BLaER1 treated with 17β-estradiol and CSF1 and Interleukin-3, amounts not matched to agents 10 nM and 100 nM (cell line): ENCODE measurements at regions not wholly inside any gene's neighbourhood (a gene's known extent, or its start where the extent isn't known, plus 50 kb on each side); places are given as distances from the start of the nearest gene placed in this dataset.
"Not testable (repeated sequence)": the region's sequence is repeated elsewhere in the genome, so short reads cannot be mapped to it uniquely, and the experiment has no call there.

Source experiments
- H3K27ac ChIP-seq, 11 experiments: shearing (Covaris generic); formaldehyde crosslinking; 2 replicates each; pipeline ENCODE4 v1.8.1; 2022
- H3K27me3 ChIP-seq, 11 experiments: shearing (Covaris generic); formaldehyde crosslinking; 2 replicates each; pipeline ENCODE4 v1.8.1; 2022
- H3K36me3 ChIP-seq, 11 experiments: shearing (Covaris generic); formaldehyde crosslinking; 2 replicates each; pipeline ENCODE4 v1.8.1; 2022
- H3K4me1 ChIP-seq, 10 experiments: shearing (Covaris generic); formaldehyde crosslinking; 2 replicates each; pipeline ENCODE4 v1.8.1; 2022
- H3K4me2 ChIP-seq, 11 experiments: shearing (Covaris generic); formaldehyde crosslinking; 2 replicates each; pipeline ENCODE4 v1.8.1; 2022
- H3K4me3 ChIP-seq, 10 experiments: shearing (Covaris generic); formaldehyde crosslinking; 2 replicates each; pipeline ENCODE4 v1.8.1; 2022
- H3K9ac ChIP-seq, 11 experiments: shearing (Covaris generic); formaldehyde crosslinking; 2 replicates each; pipeline ENCODE4 v1.8.1; 2022
- H3K9me3 ChIP-seq, 11 experiments: shearing (Covaris generic); formaldehyde crosslinking; replicated peaks in 1 of 11; 2 replicates each; pipeline ENCODE4 v1.8.1; 2022
- H4K20me1 ChIP-seq, 11 experiments: shearing (Covaris generic); formaldehyde crosslinking; 2 replicates each; pipeline ENCODE4 v1.8.1; 2022
- Cebpa-rat ChIP-seq, 11 experiments: shearing (Covaris generic); IDR thresholded peaks; 2 replicates each; pipeline ENCODE4 v1.8.1; 2022

DNA sequence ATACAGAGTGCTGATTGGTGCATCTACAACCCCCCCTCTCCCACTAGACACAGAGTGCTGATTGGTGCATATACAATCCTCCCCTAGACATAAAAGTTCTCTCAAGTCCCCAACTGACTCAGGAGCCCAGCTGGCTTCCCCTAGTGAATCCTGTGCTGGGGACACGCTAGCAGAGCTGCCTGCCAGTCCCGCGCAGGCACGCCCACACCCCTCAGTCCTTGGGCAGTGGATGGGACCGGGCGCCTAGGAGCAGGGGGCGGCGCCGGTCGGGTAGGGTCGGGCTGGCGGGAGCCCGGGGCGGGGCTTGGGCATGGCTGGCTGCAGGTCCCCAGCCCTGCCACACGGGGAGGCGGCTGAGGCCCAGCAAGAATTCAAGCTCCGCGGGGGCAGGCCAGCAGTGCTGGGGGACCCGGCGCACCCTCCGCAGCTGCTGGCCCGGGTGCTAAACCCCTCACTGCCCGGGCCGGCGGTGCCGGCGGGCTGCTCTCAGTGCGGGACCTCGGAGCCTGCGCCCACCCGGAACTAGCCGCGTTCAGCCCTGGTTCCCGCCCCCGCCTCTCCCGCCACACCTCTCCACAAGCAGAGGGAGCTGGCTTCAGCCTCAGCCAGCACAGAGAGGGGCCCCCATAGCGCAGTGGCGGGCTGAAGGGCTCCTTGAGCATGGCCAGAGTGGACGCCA is 64.3 kb upstream of the DDHD1 start:
- H3K27ac ChIP-seq = peak overlapping the region; percentile 44 to 82 (median 75); a peak in 21 of 22 replicates
- peaks cover 0 to 17% (median 9%) of the 10 kb centered on the region in 11 experiments; a peak in 10 of 22 replicates for H3K9me3 ChIP-seq
- TF ChIP-seq Cebpa-rat (IDR thresholded peaks at IDR 0.05) = no peak
- peaks cover 6 to 18% (median 10%) of the 10 kb centered on the region in 10 experiments; a peak in 17 of 20 replicates for H3K4me1 ChIP-seq
- peak overlapping the region; percentile 63 to 74 (median 70) for H3K4me3 ChIP-seq
- H3K4me2 ChIP-seq = peak overlapping the region; percentile 69 to 93 (median 82)
- H3K27me3 ChIP-seq = no peaks in the 10 kb centered on the region
- H4K20me1 ChIP-seq = no peaks in the 10 kb centered on the region
- no peaks in the 10 kb centered on the region for H3K36me3 ChIP-seq
- H3K9ac ChIP-seq = peak overlapping the region; percentile 70 to 83 (median 80)

DNA sequence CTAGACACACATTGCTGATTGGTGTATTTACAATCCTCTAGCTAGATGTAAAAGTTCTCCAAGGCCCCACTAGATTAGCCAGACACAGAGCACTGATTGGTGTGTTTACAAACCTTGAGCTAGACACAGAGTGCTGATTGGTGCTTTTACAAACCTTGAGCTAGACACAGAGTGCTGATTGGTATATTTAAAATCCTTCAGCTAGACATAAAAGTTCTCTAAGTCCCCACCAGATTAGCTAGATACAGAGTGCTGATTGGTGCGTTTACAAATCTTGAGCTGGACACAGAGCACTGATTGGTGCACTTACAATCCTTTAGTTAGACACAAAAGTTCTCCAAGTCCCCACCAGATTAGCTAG is 63.8 kb upstream of the DDHD1 start:
- Histone ChIP-seq H3K27ac (peak overlapping the region in 2 of 11 experiments; percentile 69 to 75; a peak in 2 of 22 replicates), H3K9me3 (peaks cover 0 to 12% (median 9%) of the 10 kb centered on the region in 11 experiments; a peak in 7 of 22 replicates), H3K4me3 (peak overlapping the region; percentile 63 to 74 (median 70); a peak in 19 of 20 replicates), H3K9ac (peak overlapping the region in 7 of 11 experiments; percentile 70 to 83 (median 81); a peak in 9 of 22 replicates), H3K4me1 (peaks cover 6 to 18% (median 10%) of the 10 kb centered on the region in 10 experiments; a peak in 17 of 20 replicates), H3K4me2 (peak overlapping the region; percentile 69 to 93 (median 82); a peak in 14 of 22 replicates)
- not testable (repeated sequence) for H3K36me3 ChIP-seq, H4K20me1 ChIP-seq, H3K27me3 ChIP-seq

DNA sequence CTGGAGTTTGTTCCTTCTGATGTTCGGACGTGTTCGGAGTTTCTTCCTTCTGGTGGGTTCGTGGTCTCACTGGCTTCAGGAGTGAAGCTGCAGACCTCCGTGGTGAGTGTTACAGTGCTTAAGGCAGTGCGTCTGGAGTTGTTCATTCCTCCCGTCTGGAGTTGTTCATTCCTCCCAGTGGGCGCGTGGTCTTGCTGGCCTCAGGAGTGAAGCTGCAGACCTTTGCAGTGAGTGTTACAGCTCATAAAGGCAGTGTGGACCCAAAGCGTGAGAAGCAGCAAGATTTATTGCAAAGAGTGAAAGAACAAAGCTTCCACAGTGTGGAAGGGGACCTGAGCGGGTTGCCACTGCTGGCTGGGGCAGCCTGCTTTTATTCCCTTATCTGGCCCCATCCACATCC is 63.4 kb upstream of the DDHD1 start:
- not testable (repeated sequence) for H3K9me3 ChIP-seq, H4K20me1 ChIP-seq, H3K27me3 ChIP-seq, H3K4me2 ChIP-seq, H3K9ac ChIP-seq, H3K36me3 ChIP-seq, H3K4me3 ChIP-seq, H3K27ac ChIP-seq
- H3K4me1 ChIP-seq = peaks cover 6 to 18% (median 10%) of the 10 kb centered on the region in 10 experiments; a peak in 17 of 20 replicates

DNA sequence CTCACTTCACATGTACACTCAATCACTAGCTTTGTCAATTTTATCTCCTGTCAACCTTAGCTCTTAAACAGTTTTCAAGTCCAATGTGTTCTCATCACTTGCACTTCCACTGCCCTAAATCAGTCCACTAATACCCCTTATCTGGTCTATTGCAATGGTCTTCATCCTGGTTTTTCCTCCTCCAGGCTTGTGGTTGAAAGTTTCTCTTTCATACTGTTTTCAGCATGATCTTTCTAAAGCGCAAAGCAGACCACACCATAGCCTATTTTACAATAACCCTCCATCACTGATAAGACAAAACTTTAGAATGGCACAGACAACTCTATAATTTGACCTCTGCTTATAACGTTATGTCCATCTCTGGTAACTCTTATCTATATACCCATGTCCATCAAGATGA is 62.0 kb upstream of the DDHD1 start:
- TF ChIP-seq Cebpa-rat (IDR thresholded peaks at IDR 0.05) = no peak
- Histone ChIP-seq H3K9ac (no peak overlapping the region), H3K4me1 (peaks cover 6 to 18% (median 10%) of the 10 kb centered on the region in 10 experiments; a peak in 17 of 20 replicates)

DNA sequence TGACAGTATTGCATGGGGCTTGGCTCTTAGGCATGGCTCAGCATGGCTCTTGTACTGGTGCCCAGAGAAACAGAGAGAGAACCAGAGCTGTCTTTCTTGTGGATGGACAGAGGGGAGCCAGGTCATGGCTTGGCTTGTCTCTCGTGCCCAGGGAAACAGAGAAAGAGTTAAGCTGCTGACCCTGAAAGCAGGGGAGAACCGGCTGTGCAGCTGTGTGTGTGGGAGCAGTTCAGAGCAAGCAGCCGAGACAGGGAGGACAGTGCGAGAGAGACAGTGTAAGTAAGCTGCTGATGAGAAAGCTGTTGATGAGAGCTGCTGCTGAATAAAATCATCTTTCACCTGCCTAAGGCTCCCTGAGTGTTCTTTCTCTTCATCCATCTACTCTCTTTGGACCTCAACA is 61.3 kb upstream of the DDHD1 start:
- H3K4me3 ChIP-seq = no peak overlapping the region
- H3K27me3 ChIP-seq = no peaks in the 10 kb centered on the region
- TF ChIP-seq Cebpa-rat (IDR thresholded peaks at IDR 0.05) = no peak
- H3K4me2 ChIP-seq = no peak overlapping the region
- no peak overlapping the region for H3K9ac ChIP-seq
- peaks cover 0 to 10% (median 6%) of the 10 kb centered on the region in 11 experiments; a peak in 6 of 22 replicates for H3K9me3 ChIP-seq
- H4K20me1 ChIP-seq = no peaks in the 10 kb centered on the region
- no peak overlapping the region for H3K27ac ChIP-seq
- H3K36me3 ChIP-seq = no peaks in the 10 kb centered on the region
- H3K4me1 ChIP-seq = peaks cover 6 to 16% (median 10%) of the 10 kb centered on the region in 10 experiments; a peak in 18 of 20 replicates

More for the DNA sequence above, 62.0 kb upstream of the DDHD1 start:
- H4K20me1 ChIP-seq = no peaks in the 10 kb centered on the region
- H3K27me3 ChIP-seq = no peaks in the 10 kb centered on the region
- H3K9me3 ChIP-seq = peaks cover 0 to 10% (median 6%) of the 10 kb centered on the region in 11 experiments; a peak in 6 of 22 replicates
- H3K4me2 ChIP-seq = no peak overlapping the region
- H3K27ac ChIP-seq = no peak overlapping the region
- H3K36me3 ChIP-seq = no peaks in the 10 kb centered on the region
- no peak overlapping the region for H3K4me3 ChIP-seq

DNA sequence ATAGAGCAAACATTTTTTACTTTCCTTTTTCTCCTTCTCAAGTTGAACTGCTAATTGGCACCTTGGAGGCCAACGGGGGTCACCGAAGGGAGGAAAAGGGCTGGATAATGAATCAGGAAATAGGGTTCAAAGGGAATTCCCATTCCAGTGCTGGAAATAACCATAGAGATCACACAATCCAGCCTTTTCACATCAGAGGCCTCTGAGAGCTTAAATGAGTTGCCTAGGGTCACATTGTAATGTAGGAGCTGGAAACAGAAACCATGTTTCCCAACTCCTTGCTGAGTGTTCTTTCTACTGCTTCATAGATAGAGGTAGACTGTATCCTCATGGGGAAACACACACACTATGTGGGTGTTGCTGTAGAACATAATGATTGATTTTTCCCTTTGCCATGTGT is 60.6 kb upstream of the DDHD1 start:
- H3K9me3 ChIP-seq = peaks cover 0 to 10% (median 6%) of the 10 kb centered on the region in 11 experiments; a peak in 8 of 22 replicates
- no peak overlapping the region for H3K27ac ChIP-seq
- H3K4me1 ChIP-seq = peaks cover 6 to 14% (median 10%) of the 10 kb centered on the region in 10 experiments; a peak in 19 of 20 replicates
- no peaks in the 10 kb centered on the region for H3K36me3 ChIP-seq
- H3K9ac ChIP-seq = no peak overlapping the region
- H3K4me3 ChIP-seq = no peak overlapping the region
- H3K4me2 ChIP-seq = no peak overlapping the region
- no peaks in the 10 kb centered on the region for H4K20me1 ChIP-seq
- H3K27me3 ChIP-seq = no peaks in the 10 kb centered on the region
- no peak for TF ChIP-seq Cebpa-rat (IDR thresholded peaks at IDR 0.05)

DNA sequence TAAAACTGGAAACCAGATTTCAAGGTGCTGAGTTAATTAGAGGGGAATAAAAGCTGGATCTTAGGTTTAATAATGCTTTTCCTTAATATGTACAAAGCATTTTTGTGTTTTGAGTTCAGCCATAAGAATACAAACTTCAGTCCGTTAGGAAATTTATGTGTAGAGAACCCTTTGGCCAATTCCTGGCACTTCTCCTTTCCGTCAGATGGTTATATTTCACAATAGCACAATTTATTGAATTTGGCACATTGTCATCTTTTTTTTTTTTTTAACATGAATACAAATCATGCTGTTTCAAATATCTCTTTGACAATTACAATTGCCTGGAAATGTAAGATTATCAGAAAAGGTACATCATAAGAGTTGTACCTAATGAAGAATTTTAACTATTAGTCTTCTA is 56.2 kb upstream of the DDHD1 start:
- Histone ChIP-seq H3K4me2 (peak overlapping the region in 2 of 11 experiments; percentile 48 to 56; a peak in 2 of 22 replicates), H3K36me3 (no peaks in the 10 kb centered on the region), H3K9ac (no peak overlapping the region), H3K4me3 (no peak overlapping the region), H3K27ac (no peak overlapping the region), H3K9me3 (peaks cover 0 to 11% (median 7%) of the 10 kb centered on the region in 11 experiments; a peak in 9 of 22 replicates), H4K20me1 (no peaks in the 10 kb centered on the region), H3K4me1 (peaks cover 0 to 12% (median 0%) of the 10 kb centered on the region in 10 experiments; a peak in 3 of 20 replicates), H3K27me3 (no peaks in the 10 kb centered on the region)
- TF ChIP-seq Cebpa-rat (IDR thresholded peaks at IDR 0.05) = no peak
